H7 (cell line): ENCODE measurements at regions not wholly inside any gene's neighbourhood (a gene's known extent, or its start where the extent isn't known, plus 50 kb on each side); places are given as distances from the start of the nearest gene placed in this dataset.
A peak's percentile ranks its signal among the peaks of the same experiment; 100 is the strongest.

ENCODE experiments used
- DNase-seq: peaks from one replicate; pipeline ENCODE4 v3.0.0; 2012
- H3K27me3 ChIP-seq: 2 replicates; pipeline ENCODE4 v1.6.0; 2011; ENCODE audit warnings: mild to moderate bottlenecking, low read length; ENCODE audit not compliant: control insufficient read depth, insufficient read depth
- H3K36me3 ChIP-seq: replicated peaks from 2 replicates; pipeline ENCODE4 v1.5.1; 2011; ENCODE audit warnings: low read length; ENCODE audit not compliant: control insufficient read depth, insufficient read depth
- H3K4me3 ChIP-seq: 2 replicates; pipeline ENCODE4 v1.5.1; 2011; ENCODE audit warnings: low read depth, mild to moderate bottlenecking, control low read depth, low read length, moderate library complexity; ENCODE audit not compliant: insufficient read depth

DNA sequence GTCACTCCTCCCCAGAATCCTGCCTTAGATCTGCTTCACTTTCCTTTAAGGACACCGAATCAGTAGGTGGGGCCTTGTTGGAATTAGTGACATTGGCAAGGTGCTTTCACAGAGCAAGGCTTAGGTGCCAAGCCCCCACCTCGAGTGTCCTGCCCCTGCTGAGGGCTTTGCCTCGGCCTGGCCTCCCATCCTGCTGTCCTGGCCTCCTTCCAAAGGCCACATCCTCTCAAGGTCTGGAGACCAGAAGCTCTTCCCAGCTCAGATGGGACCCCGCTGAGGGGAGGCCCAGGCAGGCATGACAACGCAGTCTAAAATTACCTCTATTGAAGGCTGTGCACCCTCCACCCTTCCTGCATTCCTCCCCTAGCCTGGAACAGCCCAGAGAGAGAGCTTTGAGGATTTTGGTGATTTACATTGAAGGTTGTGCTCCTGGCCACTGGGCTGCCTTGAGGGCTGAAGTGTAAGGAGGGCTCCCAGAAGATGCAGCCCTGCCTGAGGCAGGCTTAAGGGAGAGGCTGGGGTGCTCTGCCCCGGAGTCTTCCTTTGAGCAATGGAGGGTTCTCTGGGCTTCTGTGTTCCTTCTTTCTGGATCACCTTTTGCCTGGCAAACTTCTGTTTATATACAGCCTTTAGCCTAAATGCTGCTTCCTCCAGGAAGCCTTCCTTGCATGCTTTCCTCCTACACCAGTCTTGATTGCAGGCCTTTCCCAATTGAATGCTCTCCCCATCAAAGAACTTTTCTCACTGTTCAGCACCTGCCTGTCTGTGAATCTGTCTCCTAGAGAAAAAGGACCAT, 154.4 kb downstream of the DDX1 start:
- Histone ChIP-seq H3K4me3 (no peak overlapping the region), H3K36me3 (no peaks in the 10 kb centered on the region), H3K27me3 (no peaks in the 10 kb centered on the region)
- DNase-seq = no peak

DNA sequence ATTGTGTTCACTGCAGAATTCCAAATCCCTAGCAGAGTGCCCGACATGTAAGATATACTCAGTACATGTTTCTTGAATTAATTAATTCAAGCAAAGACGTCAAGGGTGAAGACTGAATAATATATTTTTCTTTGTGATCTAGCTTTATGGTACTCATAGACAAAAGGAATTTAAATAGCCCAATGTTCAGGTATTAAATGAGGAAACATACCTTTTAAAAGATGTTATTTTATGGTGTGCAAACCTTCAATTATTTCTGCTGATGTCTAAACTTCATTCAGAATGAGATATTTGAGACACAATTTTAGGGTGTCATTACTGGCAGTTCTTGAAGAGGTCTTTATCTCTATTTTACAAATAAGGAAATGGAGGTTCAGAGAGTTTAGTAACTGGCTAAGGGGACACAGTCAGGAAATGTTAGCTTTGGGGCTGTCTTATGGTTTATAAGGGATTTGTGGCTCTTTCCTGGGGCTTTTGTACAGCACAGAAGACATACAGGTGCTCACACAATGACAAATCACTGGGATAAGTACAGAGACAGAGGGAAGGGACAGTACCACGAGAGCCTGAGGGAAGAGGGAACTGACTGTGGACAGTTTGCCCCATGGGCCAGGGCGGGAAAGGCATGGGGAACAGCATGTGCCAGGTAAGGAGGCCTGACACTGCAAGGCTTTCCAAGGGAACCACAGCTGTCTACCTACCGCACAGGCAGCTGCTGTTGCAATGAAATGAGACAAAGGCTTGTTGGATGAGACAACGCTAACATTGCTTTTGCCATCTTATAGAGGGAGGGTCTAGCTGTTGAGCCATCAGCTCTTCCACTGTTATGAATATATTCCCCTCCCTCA, 155.3 kb downstream of the DDX1 start:
- DNase-seq = no peak
- no peak overlapping the region for H3K4me3 ChIP-seq
- no peaks in the 10 kb centered on the region for H3K27me3 ChIP-seq
- no peaks in the 10 kb centered on the region for H3K36me3 ChIP-seq

DNA sequence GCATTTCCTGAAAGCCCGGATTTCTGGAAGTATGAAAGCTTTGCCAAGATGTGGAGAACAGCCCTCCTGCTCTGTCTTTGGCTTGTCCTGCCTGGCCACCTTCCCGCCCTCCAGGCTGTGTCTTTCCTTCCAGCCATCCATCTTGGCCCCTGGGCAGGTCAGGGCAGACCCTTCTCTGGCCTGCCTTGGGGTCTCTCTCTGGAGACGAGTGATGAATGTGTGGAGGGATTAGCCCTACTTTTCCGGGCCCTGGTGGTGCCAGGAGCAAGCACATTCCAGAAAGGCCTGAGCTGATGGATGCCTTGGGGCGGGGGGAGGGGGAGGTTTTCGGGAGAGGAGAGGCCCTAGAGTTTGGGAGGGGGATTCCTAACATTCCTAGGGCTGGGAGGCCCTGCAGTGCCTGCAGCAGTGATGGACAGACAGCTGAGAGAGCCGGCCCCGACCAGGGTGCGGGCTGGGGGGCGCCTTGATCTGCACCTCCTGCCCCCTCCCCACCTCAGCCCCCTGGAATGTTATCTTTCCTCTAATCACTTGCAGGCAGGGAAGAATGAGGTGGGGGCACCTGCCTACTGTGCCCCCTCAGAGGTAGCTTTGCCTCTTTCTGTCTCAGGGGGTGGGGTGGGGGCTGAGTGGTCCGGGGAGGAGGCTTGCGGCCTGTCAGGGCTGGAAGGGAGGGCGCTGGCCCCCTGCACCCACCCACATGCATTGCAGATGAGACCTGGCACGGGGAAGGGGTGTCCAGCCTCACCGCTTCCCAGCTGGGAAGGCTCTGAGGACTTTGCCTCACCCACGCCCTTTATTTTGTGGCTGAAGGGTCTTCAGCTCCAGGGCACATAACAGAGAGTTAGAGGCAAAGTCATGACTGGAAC, 156.2 kb downstream of the DDX1 start:
- no peak overlapping the region for H3K4me3 ChIP-seq
- H3K36me3 ChIP-seq = no peaks in the 10 kb centered on the region
- no peaks in the 10 kb centered on the region for H3K27me3 ChIP-seq
- peak; percentile 95 for DNase-seq

DNA sequence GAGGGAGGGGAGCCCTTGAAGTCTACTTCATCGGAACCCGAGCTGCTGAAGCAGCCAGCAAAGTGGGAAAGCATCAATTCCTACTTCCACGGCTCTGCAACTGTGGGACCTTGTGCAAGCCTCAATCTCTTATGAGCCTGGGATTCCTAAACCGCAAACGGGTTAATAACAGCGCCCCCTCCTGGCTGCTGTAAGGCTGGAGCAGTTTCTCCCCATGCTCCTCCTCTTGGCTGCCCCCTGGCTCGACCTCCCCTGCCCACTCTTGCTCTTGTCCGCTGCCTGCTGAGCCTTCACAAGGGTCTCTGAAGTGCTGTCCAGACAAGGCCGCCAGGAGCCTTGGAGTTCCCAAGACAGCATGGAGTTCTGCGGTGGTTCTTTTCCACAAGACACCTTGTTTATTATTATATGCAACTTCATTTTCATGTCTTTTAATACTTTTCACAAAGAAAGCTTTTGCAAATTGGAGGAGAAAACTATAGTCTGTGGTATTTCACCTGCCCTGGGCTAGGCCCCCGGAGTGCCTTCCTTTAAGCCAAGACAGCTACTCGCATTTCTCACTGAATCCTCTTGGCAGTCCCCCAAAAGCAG, 157.2 kb downstream of the DDX1 start:
- Histone ChIP-seq H3K4me3 (no peak overlapping the region), H3K36me3 (no peaks in the 10 kb centered on the region), H3K27me3 (no peaks in the 10 kb centered on the region)
- DNase-seq = peak; percentile 90

DNA sequence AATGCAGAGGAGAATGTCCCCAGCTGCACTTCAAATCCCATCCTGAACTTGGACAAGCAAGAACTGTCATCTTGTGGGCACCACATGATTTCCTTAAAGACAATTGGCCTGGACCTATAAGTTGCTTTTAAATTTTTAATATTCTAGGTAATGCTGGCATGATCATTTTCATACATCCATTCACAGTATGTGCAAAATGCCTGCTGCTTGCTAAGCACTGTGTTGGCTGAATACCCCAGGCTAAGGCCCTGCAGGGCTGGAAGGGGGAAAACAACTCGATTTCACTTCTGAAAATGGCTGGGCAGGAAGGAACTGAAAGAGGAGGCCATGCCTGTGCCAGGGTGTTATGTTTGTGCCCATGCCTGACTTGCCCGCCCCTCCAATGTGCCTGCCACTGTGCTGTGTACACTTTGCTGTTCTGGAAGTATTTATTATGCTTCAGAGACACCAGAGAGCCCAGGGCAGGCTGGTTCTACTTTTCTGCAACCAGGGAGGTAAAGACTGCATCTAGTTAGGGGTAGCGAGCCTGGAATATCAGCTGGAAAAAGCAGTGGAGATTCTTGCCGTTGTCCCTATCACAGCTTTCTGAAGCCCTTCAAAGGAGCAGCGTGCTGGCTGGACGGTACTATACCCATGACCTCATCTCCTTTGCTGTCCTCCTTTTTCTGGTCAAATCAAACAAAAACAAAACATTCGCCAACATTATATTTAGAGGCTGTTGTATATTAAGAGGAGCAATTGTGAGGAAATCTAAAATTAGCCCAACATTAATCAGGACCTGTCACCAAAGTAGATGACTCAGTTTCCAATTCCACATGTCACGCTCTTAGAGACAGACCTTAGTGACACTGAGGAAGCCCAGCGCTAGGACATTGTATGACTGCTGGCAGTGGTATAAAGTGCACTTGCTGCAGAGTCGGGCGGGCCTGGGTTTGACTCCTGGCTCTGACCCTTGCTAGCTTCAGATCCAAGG, 158.1 kb downstream of the DDX1 start:
- H3K4me3 ChIP-seq = no peak overlapping the region
- no peak for DNase-seq
- H3K27me3 ChIP-seq = no peaks in the 10 kb centered on the region
- H3K36me3 ChIP-seq = no peaks in the 10 kb centered on the region

DNA sequence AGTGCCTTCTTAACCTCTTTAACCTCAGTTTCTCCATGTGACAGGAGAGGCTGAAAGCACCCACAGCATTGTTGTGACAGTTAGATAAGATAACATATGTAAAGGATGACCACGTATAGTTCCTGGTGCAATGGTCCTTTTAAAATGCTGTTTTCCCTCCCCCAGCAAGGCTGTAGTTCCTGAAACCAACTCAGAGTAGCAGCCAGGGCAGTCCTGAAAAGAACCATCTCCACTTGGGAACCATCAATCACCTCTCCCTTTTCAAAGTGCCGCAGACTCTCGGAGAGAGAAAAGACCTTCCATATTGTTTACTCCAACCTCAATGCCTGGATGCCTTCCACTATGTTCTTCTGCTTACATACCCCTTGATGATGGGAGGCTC, 158.8 kb downstream of the DDX1 start:
- H3K4me3 ChIP-seq = no peak overlapping the region
- DNase-seq = no peak
- H3K36me3 ChIP-seq = no peaks in the 10 kb centered on the region
- H3K27me3 ChIP-seq = no peaks in the 10 kb centered on the region

DNA sequence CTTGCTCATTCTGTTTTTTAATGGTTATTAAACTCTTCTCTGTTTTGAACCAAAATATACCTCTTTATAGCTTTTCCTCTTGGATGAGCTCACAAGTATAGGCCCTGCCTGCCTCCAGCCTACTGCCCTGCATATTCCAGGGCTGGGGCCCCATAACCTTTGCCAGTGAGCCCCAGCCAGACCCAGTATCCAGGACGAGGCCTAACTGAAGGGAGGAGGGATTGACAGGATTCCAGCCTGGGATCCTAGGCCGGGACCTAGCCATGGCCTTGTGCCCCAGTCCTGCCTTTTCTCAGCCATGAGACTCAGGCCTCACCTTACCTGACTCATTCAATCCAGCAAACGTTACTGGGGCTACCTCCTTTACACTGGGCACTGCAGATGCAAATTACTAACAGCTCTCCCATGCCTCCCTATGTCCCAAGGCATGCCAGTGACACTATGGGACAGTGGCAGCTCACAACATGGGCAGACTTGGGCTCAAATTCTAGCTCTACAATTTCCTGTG, 159.2 kb downstream of the DDX1 start:
- DNase-seq = no peak
- H3K4me3 ChIP-seq = no peak overlapping the region
- H3K27me3 ChIP-seq = no peaks in the 10 kb centered on the region
- no peaks in the 10 kb centered on the region for H3K36me3 ChIP-seq

DNA sequence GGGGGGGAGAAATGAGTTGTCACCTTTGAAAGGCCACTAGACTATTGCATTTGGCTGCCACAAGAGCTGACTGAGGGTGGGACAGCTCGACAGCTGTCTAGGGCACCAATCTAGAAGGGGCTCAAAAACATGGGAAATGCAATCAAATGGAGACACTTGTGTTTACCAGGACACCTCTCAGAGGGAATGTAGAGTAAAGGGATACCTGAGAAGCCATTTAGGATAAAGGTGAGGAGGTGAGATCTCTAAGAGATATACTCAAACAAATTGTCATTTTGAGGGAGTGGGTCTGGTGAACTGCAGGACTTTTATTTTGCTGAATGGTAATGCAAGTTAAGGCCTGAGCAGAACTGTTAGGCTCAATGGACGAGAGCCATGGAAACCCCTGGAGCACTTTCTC, 159.8 kb downstream of the DDX1 start:
- H3K36me3 ChIP-seq = no peaks in the 10 kb centered on the region
- no peaks in the 10 kb centered on the region for H3K27me3 ChIP-seq
- H3K4me3 ChIP-seq = no peak overlapping the region
- DNase-seq = no peak

DNA sequence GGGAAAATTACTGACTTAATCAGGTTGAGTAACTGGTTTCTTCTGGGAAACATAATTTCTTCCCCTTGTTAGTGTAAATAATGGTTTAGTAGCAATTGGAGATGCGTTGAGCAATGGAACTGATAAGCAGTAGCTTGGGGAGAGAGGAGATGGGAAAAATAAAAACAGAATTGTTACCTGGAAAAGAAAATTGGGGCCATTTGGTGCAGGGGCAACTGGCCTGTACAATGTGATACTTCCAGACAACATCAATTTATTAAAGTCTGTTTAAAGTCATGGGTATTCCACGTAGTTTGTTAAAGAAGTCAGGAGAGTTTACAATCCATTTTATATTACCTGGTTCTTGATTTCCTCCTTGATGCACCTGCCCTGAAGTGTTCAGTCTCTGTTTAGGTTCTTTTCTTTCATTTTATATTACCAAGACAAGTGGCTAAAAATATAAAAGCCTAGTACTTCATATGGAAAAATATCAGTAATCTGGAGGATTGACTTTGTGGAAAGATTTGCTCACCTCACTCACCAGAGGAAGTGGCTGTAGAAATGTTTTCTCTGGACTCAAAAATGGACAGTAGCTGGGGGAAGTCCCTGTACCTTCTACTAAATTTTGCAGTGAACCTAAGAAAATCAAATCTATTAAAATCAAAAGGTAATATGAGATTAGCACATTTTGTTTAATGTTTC, 161.0 kb downstream of the DDX1 start:
- no peaks in the 10 kb centered on the region for H3K36me3 ChIP-seq
- H3K27me3 ChIP-seq = no peaks in the 10 kb centered on the region
- H3K4me3 ChIP-seq = no peak overlapping the region
- DNase-seq = no peak

DNA sequence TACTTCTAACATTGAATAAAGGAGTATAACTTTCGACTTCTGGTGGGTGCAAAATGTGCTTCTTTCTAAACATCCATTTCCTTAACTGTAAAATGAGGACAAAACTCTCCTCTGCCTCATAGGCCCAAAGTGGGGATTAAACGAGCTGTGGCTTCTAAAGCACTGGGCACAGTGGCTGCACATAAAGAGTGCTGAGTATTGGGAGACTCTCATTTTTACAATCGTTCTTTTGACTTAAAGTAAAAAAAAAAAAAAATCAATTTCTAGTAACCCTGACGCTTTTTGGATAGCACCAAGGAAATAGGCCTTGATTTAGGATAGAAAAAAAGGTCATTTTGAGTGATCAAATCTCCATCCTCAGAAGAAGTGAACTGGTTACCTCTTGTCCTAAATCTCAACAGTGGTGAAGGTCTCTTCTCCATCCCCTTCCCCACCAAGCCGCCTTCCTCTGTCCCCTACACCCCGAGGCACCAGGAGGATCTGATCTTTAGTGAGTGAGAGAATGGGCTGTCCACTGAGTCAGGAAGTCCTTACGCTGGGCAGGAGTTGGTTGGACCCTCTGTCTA, 161.6 kb downstream of the DDX1 start:
- Histone ChIP-seq H3K4me3 (no peak overlapping the region), H3K36me3 (no peaks in the 10 kb centered on the region), H3K27me3 (no peaks in the 10 kb centered on the region)
- DNase-seq = no peak

DNA sequence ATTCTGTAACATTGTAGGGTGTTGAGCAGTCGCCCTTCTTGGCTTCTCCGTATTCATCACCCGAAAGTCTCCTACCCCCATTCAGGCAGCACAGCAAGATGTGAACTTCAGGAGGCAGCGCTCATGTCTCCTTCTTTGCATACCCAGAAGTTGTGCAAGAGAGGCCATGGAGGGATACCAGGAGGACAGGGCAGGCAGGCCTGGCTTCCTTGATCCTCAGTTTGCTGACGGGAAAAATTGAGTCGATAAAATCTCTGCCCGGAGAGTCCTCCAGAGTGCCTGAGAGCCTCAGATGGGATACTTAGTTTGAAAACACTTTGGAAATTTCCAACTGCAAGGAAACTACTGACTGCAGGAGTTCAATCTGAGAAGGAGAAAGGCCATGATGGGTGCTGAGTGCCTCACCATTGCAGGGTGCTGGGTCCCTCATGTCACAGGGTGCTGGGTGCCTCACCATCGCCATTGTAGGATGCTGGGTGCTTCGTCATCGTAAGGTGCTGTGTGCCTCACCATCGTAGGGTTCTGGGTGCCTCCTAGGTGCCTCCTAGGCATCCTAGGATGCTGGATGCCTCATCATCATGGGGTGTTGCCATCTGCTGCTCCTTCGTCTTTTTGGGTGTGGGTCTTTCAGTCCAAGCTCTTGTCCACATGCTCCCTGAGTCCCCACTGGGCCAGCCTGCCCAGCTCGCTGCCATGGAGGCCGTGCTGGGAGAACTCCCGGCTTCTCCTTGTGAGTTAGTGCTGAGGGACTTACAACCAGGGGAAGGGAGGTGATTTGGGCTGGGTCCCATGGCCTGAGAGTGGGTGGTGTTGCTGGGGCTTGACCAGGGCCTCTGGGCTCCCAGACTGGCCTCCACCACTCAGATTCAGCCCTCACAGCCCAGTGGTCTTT, 162.4 kb downstream of the DDX1 start:
- no peaks in the 10 kb centered on the region for H3K36me3 ChIP-seq
- H3K27me3 ChIP-seq = no peaks in the 10 kb centered on the region
- no peak overlapping the region for H3K4me3 ChIP-seq
- DNase-seq = no peak

DNA sequence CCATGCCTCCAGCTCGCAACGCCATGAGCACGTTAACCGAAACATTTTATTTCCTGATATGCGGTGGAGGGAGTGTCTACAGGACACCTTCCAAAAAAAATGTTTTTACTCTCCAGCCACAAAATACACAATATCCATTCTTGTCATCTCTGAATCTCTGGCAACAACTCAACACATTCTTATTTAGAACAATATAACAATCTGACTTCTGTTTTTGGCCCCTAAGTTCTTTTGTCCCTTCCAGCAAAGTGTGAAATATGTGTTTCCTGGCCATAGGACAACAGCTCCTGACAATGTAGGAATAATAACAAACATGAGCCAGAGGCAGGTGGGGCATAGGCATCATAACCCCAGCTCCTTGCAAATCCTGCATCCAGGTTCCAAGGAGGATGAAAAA, 163.0 kb downstream of the DDX1 start:
- Histone ChIP-seq H3K27me3 (no peaks in the 10 kb centered on the region), H3K4me3 (no peak overlapping the region), H3K36me3 (no peaks in the 10 kb centered on the region)
- DNase-seq = no peak
